GM18868 (cell line): ENCODE measurements at regions not wholly inside any gene's neighbourhood (a gene's known extent, or its start where the extent isn't known, plus 50 kb on each side); places are given as distances from the start of the nearest gene placed in this dataset.

ENCODE experiments used
- ATAC-seq: cut with Tn5 transposase; IDR thresholded peaks from one replicate; pipeline ENCODE4 v1.9.1; 2021; ENCODE audit warnings: mild to moderate bottlenecking, moderate library complexity; ENCODE audit not compliant: unreplicated experiment

DNA sequence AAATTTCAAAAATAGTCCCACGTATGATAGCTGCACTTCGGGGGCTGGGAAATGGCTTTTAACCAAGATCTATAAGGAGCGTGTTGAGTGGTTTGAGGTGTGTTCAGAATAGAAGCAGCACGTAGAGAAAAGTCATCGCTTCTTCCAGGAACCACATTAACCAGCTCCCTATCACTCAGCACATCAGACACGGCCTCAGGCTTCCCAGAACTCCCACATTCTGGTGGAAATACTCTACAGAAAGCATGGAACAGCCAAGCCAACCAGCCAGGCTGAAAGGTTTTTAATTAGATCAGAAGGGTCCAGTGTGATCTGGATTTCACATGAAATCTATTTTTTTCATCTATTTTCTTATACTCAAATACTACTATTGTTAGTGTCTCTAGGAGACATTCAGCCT is 231.5 kb upstream of the NRP1 start:
- no peak for ATAC-seq

DNA sequence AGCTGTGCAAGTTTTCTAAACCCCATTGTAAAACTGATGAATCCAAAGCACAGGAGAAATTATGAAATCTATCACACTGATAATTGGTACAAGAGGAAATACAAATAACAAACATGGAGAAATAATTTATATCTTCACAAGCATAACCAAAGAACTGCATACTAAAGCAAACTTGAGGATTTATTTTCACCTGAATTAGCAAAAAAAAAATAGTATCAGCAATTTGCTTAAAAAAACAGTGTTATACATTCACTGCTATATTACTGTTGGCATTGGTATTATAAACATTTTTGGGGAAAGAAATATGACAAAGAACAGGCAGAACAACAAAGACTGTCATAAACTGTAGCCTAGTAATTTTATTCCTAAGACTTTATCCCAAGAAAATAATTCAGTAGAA is 230.8 kb upstream of the NRP1 start:
- ATAC-seq, result no peak

DNA sequence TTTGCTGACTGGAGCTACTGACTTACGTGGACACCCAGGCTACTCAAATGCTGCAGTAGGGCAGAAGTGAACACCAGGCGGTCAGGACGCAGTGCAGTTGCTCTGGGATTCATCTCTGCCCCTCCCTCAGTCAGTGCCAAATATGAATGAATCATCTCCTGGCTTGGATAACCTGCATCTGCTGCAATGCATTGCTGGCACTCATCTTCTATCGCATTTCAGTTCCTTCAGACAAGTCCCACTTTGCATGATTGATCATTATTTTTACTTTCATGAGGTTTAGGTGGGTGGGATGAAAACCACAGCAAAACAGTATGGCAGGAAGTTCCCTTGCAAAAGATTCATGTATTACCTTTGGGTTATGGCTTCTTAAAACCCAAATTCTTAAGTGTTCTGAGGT is 224.6 kb upstream of the NRP1 start:
- ATAC-seq, result no peak

DNA sequence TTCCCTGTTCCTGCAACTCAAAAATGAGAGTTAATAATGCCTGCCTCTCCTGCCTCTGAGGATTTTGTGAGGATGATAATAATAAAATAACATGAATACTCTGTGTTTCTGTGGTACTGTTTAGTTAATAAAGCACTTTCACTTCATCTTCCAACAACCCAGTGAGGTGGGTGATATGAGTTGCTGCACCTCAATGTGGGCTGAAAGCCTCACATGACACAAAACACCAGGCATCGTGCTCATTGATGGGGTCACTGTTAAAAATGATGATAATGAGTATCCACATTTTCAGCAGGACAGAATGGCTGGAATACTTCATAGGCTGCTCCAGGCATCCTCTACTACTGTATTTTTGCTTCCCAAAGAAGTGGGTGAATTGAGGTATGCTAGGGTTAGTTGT is 222.8 kb upstream of the NRP1 start:
- ATAC-seq, result peak; percentile 81

DNA sequence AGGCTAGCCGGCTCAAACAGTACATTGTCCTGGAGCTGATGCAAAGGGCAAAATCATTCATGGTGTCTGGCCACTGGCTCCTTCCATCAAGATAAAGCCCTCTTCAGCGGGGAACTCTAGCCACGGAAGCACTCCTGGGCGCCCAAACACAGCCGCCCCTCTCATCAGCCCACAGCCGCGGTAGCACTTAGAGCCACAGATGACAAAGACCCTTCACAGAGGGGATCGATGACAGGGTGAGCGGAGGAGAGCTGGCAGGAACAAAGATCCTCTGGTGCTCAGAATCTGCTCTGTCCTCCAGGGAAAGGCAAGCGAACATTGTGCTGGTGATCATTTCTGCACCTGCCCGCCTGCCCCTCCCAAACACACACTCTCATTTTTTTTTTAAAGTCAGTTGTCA is 222.2 kb upstream of the NRP1 start:
- ATAC-seq, result no peak

DNA sequence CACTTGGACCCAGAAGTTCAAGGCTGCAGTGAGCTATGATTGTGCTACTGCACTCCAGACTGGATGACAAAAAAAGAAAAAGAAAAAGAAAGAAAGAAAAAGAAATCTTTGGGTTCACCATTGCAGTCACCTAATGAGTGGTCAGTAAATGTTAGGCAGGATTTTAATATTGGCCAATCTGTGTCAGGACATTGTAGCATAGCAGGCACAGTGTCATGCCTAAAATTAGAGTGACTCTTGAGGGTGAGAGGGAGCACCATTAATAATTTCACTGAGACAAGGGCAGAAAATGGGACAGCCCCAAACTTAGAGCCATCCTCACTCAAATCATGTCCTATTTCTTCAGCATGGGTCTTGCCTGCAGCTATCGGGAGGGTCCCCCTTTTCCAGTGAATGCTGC is 221.6 kb upstream of the NRP1 start:
- ATAC-seq, result no peak

DNA sequence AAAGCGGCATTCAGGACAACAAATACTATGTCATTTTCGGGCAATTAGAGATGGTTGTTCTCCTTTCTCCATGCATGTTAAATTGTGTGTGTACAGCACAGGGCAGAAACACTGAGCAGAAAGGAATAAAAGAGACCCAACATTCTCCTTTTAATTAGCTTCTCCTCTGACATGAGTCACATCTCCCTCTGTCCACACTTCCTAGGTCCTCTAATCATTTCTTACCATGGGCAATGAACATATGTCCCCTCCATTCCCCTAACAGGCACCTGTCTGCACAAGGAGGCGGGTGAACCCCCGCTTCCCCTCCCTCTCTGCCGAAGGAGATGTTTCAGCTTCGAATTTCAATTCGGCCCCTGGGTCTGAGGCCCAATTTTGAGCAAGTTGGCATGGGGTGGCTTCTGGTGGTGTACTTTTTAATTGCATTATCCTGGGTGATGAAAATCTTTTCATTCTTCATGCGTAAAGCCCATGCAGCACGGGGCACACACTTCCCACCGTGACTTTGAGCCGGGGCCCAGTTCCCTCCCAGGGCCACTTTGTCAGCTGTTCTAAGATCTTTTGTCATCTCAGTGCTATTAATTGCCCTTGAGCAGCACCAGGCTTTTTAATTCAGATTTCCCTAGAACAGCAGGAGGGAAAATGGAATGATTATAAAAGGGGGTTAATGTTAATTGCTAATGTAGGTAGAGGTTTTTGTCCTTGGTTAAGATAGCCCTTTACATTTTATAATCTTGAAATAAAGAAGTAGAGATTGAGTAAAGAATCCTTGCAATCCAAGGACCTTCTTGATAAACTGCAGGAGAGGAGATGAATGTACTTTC is 219.5 kb upstream of the NRP1 start:
- ATAC-seq, result no peak

DNA sequence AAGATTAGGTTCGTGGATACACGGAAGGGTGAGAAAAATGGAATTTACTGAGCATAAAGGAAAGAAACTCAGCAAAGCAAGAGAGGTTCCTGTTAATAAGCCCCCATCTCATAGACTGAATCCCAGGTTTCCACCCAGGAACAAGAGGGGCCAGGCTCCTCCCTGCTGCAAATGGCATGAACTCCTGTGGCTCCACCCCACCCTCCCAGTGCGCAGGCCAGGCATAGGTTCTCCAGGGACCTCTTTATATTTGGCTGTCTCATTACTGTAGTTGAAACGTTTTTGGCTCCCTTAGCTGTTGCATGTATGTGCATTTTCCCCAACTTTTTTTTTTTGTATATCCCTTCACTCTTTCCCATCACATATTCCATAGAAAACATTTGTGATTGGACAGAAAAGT is 217.8 kb upstream of the NRP1 start:
- no peak for ATAC-seq

DNA sequence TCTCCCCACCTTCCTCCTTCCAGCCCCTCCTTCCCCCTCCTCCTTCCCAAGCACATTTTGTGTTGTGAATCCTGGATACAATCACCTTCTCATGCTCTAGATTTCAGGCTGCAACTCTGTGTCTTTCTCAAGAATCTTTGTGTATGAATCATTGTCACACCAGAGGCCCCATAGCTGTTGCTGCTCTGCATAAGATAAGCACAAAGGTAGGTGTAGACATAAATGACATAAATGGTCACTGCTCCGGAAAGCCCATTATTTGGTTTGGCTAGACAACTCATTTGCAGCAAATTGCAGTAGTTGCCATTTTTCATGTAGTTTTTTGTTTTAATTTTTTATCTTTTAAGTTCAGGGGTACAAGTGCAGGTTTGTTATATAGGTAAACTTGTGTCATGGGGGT is 216.3 kb upstream of the NRP1 start:
- ATAC-seq, result no peak

DNA sequence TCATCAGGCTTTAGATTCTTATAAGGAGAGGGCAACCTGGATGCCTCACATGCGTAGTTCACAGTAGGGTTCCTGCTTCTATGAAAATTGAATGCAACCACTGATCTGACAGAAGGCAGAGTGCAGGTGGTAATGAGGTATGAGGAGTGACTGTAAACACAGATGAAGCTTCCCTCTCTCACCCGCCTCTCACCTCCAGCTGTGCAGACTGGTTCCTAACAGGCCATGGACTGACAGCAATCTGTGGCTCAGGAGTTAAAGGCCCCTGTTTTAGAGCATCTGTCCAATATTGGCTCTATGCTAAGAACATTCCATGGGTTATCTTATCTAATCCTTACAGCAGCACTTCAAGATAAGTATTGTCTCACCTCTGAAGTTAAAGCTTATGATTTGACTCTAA is 213.5 kb upstream of the NRP1 start:
- ATAC-seq, result no peak

DNA sequence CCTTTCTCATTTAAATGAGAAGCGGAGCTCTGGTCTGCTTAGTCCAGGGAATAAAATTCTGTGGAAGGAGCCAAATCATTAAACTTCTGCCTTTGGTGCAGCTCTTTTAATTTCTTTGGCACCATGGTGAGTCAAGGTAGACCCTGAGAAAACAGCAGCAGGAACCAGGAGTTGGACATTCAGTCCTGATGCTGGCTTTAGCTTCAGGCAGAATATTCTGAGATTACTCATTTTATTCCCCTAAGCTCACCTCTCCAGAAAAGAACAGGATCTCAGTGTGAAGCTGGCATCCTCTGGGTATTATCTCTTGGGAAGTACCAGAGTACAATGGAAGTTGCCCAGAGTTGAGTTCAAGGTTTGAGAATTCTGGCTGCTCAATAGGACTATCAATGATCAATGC is 211.6 kb upstream of the NRP1 start:
- ATAC-seq, result no peak

DNA sequence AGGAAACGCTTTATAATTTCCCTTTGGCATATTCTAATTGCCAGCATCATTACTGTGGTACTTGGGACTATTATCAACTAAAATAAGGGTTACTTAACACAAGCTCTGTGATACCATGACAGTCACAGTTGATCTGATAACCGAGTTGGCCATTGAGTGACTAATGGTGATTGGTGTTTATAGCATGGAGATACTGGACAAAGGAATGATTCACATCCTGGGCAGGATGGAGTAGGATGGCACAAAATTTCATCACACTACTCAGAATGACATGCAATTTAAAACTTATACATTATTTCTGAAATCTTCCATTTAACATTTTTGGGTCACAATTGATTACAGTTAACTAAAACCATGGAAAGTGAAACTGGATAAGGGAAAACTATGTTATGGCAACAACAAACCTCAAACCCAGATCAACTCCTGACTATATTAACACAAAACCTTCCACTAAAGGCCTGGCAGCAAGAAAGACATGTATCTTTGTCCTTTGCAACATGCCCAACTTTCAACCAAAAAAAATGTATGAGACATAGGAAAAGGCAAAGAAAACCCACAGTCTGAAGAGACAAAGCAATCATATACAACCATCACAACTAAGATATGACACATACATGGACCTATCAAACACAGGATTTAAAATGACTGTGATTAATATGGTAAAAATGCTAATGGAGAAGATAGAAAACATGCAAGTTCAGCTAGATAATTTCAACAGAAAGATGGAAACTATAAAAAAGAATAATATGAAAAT is 208.5 kb upstream of the NRP1 start:
- no peak for ATAC-seq

DNA sequence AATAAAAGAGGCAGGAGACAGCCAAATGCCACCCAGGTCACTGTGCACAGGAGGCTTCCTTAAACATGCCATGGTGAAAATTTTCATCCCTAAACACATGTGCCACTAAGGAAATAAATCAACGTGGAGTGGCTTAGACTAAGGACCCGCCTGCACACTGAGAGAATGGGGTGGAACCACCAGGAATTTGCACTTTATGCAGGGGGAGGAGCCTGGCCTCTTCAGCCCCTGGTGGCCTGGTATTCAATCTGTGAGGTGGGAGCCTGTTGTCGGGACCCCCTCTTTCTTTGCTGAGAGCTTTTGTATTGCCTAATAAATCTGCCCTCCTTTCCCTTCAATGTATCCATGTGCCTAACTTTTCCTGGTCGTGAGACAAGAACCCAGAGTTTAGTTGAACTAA is 204.6 kb upstream of the NRP1 start:
- ATAC-seq, result no peak

DNA sequence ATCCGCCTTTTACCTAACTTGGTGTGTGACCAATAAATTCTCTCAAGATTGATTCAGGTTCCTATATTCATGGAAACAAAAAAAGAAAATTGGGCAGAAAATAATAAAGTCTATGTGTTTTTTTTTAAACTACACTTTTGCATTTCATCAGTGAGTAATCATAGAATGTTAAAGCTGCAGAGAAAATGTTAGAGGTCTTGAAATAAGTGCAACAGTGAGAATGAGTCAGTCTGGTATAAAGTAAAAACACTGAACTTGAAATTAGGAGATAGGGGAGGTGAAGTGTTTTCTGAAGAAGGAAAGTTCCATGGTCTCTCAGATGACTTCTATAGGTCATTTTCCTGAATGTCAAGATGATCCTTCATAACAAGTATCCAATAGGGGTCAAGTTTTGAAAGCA is 202.6 kb upstream of the NRP1 start:
- no peak for ATAC-seq

DNA sequence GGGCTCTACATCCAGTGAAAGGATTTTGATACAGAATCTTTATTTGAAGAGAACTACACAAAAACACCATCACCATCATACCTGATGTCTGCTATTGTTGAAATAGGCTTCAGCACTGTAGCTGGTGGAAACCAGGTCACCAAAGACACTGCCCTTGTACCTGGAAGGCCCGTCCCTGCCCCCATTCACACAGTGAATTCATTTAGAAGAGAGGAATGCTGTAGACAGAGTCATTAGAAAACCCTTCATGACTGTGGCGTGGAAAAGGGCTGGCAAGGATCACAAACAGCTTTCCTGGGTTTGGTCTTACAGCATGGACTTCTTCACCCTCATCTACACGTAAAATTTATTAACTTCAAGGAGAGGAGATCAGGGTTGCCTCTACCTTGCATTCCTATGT is 202.0 kb upstream of the NRP1 start:
- no peak for ATAC-seq

DNA sequence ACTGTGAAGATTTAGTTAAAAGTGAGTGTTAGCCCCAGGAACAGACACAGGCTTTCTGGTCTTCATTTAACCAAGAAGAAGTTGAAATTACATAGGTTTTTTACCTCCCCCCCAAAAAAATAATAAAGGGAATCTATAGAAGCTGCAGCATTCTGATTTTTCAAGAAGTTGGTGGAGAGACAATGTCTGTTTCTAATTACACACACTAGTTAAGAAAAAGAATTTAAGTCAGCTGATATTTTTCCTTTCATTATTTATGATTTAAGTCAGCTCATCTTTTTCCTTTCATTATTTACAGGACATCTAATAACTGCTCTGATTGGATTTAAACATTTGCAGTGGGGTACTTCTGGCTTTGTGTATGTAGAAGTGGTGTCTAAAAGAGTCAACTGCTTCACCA is 201.4 kb upstream of the NRP1 start:
- no peak for ATAC-seq

DNA sequence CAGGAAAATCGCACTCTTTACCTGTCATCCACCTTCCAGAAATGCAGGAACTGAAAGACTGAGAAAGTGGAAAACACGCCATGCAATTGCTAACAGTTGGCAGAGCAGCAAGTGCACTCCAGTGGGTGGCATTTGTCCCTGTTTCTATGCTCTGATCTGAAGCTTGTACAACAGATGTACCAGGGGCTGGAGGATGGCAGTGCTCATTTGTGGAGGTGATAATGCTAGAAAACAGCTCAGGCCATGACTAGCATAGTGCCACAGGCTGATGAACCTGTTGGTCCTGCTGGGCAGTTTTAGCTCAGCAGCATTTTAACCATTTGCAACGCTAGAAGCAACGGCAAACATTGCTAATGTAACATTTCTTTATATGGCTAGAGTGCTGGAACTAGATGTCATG is 199.9 kb upstream of the NRP1 start:
- ATAC-seq, result no peak

DNA sequence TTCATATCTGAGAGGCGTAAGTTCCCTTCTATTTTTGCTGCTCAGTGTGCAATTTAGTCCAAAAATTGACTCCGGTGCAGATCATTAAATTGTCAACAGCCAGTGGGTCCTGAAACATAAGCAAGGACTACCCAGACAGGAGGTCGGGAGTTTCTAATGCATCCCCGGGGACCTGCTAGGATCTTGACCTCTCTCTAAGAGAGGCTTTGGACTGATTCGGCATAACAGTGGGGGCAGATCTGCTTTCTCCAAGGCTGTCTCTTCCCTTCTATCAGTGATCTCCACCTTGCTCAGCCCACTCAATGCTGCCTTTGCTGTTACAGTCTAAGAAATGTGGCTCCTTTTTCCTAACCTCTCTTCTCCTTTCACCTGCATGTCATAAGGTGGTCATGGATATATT is 199.1 kb upstream of the NRP1 start:
- no peak for ATAC-seq

DNA sequence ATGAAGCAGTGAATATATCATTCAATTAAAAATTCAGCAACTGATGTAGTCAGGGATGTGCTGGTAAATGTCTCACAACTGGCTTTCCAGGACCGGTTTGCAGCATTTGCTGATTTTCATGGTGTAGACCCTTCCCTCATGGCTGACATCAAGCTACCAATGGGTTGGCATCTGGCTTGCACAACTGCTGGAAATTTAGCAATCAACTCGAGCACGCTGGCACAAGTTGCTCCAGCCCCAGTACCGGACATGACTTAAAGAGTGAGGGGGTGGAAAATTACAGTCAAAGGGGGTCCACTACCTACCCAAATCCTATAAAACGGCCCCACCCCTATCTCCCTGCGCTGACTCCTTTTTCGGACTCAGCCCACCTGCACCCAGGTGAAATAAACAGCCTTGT is 198.4 kb upstream of the NRP1 start:
- no peak for ATAC-seq

DNA sequence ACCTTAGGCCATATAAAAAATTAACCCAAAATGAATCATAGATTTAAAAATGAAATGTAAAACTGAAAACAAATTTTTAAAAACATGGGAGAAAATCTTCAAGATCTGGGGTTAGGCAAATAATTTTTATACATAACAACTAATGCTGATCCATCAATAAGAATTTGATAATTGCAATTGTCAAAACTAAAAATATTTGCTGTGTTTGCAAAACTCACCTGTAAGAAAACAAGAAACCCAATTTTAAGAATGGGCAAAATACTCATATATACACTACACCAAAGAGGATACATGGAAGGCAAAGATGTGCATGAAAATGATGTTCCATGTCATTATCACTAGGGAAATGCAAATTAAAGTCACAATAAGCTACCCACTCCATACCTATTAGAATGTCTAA is 194.8 kb upstream of the NRP1 start:
- ATAC-seq, result no peak

DNA sequence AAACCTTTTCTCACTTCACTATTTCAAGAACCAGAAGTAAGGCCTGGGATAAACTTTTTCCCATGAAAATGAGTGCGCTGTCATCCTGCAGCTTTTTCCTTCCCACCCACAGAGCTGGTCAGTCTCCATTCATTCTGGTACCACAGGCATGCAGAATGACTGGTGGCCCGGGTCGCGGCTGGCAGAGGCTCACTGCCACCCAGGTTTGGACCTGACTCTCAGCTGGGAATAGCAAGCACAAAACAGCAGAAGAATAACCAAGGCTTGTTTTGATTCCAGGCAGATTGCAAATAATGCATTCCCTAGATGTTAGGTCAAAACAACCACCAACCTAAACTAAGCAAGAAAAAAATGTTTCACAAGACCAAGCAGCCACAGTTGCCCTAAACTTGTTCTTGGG is 190.5 kb upstream of the NRP1 start:
- ATAC-seq, result no peak

DNA sequence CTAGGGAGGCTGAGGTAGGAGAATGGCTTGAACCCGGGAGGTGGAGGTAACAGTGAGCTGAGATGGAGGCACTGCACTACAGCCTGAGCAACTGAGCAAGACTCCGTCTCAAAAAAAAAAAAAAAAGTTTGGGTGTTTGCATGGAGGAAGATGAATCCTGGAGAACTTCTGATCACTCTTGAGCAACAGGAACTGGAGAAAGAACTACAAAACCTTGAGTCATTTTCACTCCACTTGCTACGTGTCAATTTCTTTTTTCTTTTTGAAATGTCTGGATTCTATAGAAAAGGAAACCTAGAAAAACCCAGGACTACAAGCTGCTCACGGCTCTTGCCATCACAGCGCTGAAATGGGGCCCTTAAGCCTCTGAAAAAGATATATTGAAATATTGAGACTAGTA is 189.6 kb upstream of the NRP1 start:
- no peak for ATAC-seq
